CD4-positive, CD25-positive, alpha-beta regulatory T cell (primary cell): ENCODE measurements at regions not wholly inside any gene's neighbourhood (a gene's known extent, or its start where the extent isn't known, plus 50 kb on each side); places are given as distances from the start of the nearest gene placed in this dataset.
"Not testable (repeated sequence)": the region's sequence is repeated elsewhere in the genome, so short reads cannot be mapped to it uniquely, and the experiment has no call there.

Source experiments
- ATAC-seq, 2 donors: fragments of 150-1000 bp; cut with Tn5 transposase; one replicate each; pipeline ENCODE4 v1.10.0; 2021; ENCODE audit warnings: low read depth in 2 of 2, moderate number of reproducible peaks in 2 of 2, moderate library complexity in 1 of 2
- DNase-seq, 3 donors: peaks; one replicate each; pipeline versions ENCODE4 v3.0.0 to v3.0.0-alpha.2; 2012 to 2022; ENCODE audit warnings: mixed read lengths in 1 of 3
- H3K27ac ChIP-seq: one replicate; pipeline ENCODE4 v1.7.0; 2013; ENCODE audit warnings: mild to moderate bottlenecking, low read length; ENCODE audit not compliant: insufficient read depth, poor library complexity, severe bottlenecking
- H3K27me3 ChIP-seq: one replicate; pipeline ENCODE4 v1.7.0; 2013; ENCODE audit warnings: low read length; ENCODE audit not compliant: control insufficient read depth, insufficient read depth
- H3K36me3 ChIP-seq: one replicate; pipeline ENCODE4 v1.7.0; 2013; ENCODE audit warnings: mild to moderate bottlenecking, low read length, moderate library complexity; ENCODE audit not compliant: control insufficient read depth, insufficient read depth
- H3K4me1 ChIP-seq: 2 replicates; pipeline ENCODE4 v1.7.0; 2013; ENCODE audit warnings: mild to moderate bottlenecking, low read length; ENCODE audit not compliant: insufficient read depth, control insufficient read depth, poor library complexity, severe bottlenecking
- H3K4me3 ChIP-seq: one replicate; pipeline ENCODE4 v1.7.0; 2013; ENCODE audit warnings: low read depth, mild to moderate bottlenecking, low read length, moderate library complexity
- H3K9me3 ChIP-seq, 2 experiments: 1 replicate in 1 of 2; 2 replicates in 1 of 2; pipeline ENCODE4 v1.7.0; 2013; ENCODE audit warnings: low read length in 2 of 2, mild to moderate bottlenecking in 1 of 2, moderate library complexity in 1 of 2; ENCODE audit not compliant: control insufficient read depth in 2 of 2
- H3K27ac Mint-ChIP-seq, 3 donors: one replicate each; pipeline ENCODE4 v1.8.0; 2020 to 2022; ENCODE audit warnings: mild to moderate bottlenecking in 3 of 3, mixed read lengths in 3 of 3, moderate library complexity in 2 of 3
- H3K27me3 Mint-ChIP-seq: one replicate; pipeline ENCODE4 v1.8.0; 2022; ENCODE audit warnings: mild to moderate bottlenecking, mixed read lengths
- H3K36me3 Mint-ChIP-seq: one replicate; pipeline ENCODE4 v1.8.0; 2020; ENCODE audit warnings: mixed read lengths
- H3K4me1 Mint-ChIP-seq, 4 donors: one replicate each; pipeline ENCODE4 v1.8.0; 2020 to 2022; ENCODE audit warnings: mixed read lengths in 4 of 4, mild to moderate bottlenecking in 1 of 4
- H3K4me3 Mint-ChIP-seq, 4 donors: one replicate each; pipeline ENCODE4 v1.8.0; 2020 to 2022; ENCODE audit warnings: mild to moderate bottlenecking in 4 of 4, mixed read lengths in 4 of 4, moderate library complexity in 3 of 4
- H3K9me3 Mint-ChIP-seq, 7 donors: one replicate each; pipeline ENCODE4 v1.8.0; 2020 to 2022; ENCODE audit warnings: mixed read lengths in 7 of 7, mild to moderate bottlenecking in 3 of 7, moderate library complexity in 2 of 7

GRCh38 chr14:76293221-76293620, 82.7 kb upstream of the ESRRB start:
- Histone ChIP-seq H3K4me3 (no peak overlapping the region), H3K27ac (no peak overlapping the region), H3K9me3 (no peaks in the 10 kb centered on the region), H3K36me3 (no peaks in the 10 kb centered on the region), H3K4me1 (no peaks in the 10 kb centered on the region), H3K27me3 (peaks cover 2% of the 10 kb centered on the region)
- no peaks in the 10 kb centered on the region for H3K36me3 Mint-ChIP-seq
- ATAC-seq: no peak
- peaks cover 15% of the 10 kb centered on the region for H3K27me3 Mint-ChIP-seq
- H3K27ac Mint-ChIP-seq: no peak overlapping the region
- no peaks in the 10 kb centered on the region for H3K9me3 Mint-ChIP-seq
- H3K4me3 Mint-ChIP-seq: no peak overlapping the region
- H3K4me1 Mint-ChIP-seq: no peaks in the 10 kb centered on the region
- no peak for DNase-seq

- H3K9me3 Mint-ChIP-seq: peaks cover 0 to 3% (median 0%) of the 10 kb centered on the region in 7 donors
- Histone ChIP-seq H3K27ac (no peak overlapping the region), H3K36me3 (no peaks in the 10 kb centered on the region), H3K4me1 (no peaks in the 10 kb centered on the region), H3K9me3 (no peaks in the 10 kb centered on the region), H3K4me3 (no peak overlapping the region), H3K27me3 (peaks cover 2% of the 10 kb centered on the region)
- no peak for DNase-seq
- no peak overlapping the region for H3K4me3 Mint-ChIP-seq
- no peak for ATAC-seq
- peaks cover 19% of the 10 kb centered on the region for H3K27me3 Mint-ChIP-seq
- H3K36me3 Mint-ChIP-seq: no peaks in the 10 kb centered on the region
- H3K4me1 Mint-ChIP-seq: no peaks in the 10 kb centered on the region
- H3K27ac Mint-ChIP-seq: no peak overlapping the region
Observed at GRCh38 chr14:76293923-76294322, 82.0 kb upstream of the ESRRB start.

DNA sequence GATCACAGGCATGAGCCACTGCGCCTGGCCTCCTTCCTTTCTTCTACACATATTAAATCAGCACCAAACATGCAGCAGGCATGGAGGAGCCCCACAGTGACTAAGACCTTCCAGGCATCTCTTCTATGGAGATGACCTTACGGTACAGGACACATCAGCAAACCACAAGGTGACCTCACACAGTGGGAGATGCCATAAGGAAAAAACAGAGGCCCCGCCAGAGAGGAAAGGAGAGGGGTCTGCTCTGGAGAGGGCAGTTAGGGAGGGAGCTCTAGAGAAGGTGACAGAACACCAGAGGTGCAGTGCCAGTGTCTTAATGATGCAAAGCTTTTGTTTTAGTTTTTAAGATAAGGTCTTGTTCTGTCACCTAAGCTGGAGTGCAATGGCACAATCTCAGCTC, 81.1 kb upstream of the ESRRB start:
- Mint-ChIP-seq H3K4me3 (no peak overlapping the region), H3K27ac (no peak overlapping the region), H3K4me1 (no peaks in the 10 kb centered on the region), H3K9me3 (peaks cover 0 to 5% (median 0%) of the 10 kb centered on the region in 7 donors), H3K36me3 (no peaks in the 10 kb centered on the region), H3K27me3 (peaks cover 19% of the 10 kb centered on the region)
- no peak overlapping the region for H3K4me3 ChIP-seq
- no peak overlapping the region for H3K27ac ChIP-seq
- H3K9me3 ChIP-seq: no peaks in the 10 kb centered on the region
- ATAC-seq (no peak), DNase-seq (no peak)
- no peaks in the 10 kb centered on the region for H3K4me1 ChIP-seq
- no peaks in the 10 kb centered on the region for H3K36me3 ChIP-seq
- H3K27me3 ChIP-seq: peaks cover 2% of the 10 kb centered on the region

- Histone ChIP-seq H3K4me3 (no peak overlapping the region), H3K36me3 (no peaks in the 10 kb centered on the region), H3K27ac (no peak overlapping the region), H3K9me3 (no peaks in the 10 kb centered on the region), H3K27me3 (no peaks in the 10 kb centered on the region), H3K4me1 (no peaks in the 10 kb centered on the region)
- H3K4me1 Mint-ChIP-seq: no peaks in the 10 kb centered on the region
- no peak overlapping the region for H3K4me3 Mint-ChIP-seq
- no peak for DNase-seq
- no peak for ATAC-seq
- peaks cover 26% of the 10 kb centered on the region for H3K27me3 Mint-ChIP-seq
- no peaks in the 10 kb centered on the region for H3K36me3 Mint-ChIP-seq
- peaks cover 0 to 5% (median 0%) of the 10 kb centered on the region in 7 donors for H3K9me3 Mint-ChIP-seq
- no peak overlapping the region for H3K27ac Mint-ChIP-seq
Observed at GRCh38 chr14:76298896-76299295, 77.0 kb upstream of the ESRRB start.

- H3K36me3 Mint-ChIP-seq, DNase-seq, H3K27ac Mint-ChIP-seq, H3K4me1 Mint-ChIP-seq, H3K27me3 ChIP-seq, H3K9me3 Mint-ChIP-seq, ATAC-seq, H3K27ac ChIP-seq, H3K4me3 ChIP-seq, H3K4me3 Mint-ChIP-seq, H3K9me3 ChIP-seq, H3K4me1 ChIP-seq, H3K36me3 ChIP-seq: not testable (repeated sequence)
- peaks cover 21% of the 10 kb centered on the region for H3K27me3 Mint-ChIP-seq
Observed at GRCh38 chr14:76303188-76303587, 72.7 kb upstream of the ESRRB start.

DNA sequence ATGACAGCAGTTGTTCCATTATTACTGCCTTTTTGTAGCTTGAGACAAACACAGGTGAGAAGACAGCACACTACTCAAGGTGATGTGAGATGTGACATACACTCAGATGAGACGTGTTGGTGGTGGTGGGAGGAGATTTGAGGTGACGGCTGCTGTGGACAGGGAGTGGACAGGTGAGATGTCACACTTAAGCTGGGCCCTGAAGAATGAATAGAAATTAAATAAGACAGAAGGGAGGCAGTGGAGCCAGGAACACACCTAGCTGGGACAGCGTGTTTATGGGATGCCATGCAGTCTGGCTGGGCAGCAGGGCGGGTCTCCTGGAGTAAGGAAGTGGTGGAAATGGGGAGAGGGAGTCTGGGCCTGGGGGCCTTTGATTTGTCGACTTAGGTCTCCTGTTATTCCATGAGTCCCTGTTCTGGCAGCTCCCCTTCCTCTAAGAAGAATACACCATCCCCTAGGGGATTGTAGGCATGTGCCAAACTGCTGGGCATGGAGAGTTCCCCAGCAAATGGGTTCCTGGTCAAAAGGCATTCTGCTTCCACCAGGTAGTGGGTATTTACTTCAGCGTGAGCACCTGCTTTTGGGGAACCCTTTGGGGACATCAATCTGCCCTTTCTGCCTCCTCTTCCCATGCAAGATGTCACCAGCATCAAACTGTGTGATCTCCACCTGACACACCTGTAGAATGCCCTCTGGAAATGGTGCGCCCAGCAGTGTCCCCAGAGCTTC, 71.2 kb upstream of the ESRRB start:
- H3K4me3 Mint-ChIP-seq: no peak overlapping the region
- peaks cover 24% of the 10 kb centered on the region for H3K27me3 Mint-ChIP-seq
- no peaks in the 10 kb centered on the region for H3K27me3 ChIP-seq
- H3K9me3 ChIP-seq: no peaks in the 10 kb centered on the region
- ATAC-seq (no peak), DNase-seq (no peak)
- H3K4me1 ChIP-seq: no peaks in the 10 kb centered on the region
- H3K4me1 Mint-ChIP-seq: no peaks in the 10 kb centered on the region
- H3K9me3 Mint-ChIP-seq: no peaks in the 10 kb centered on the region
- H3K27ac ChIP-seq: no peak overlapping the region
- H3K4me3 ChIP-seq: no peak overlapping the region
- H3K27ac Mint-ChIP-seq: no peak overlapping the region
- no peaks in the 10 kb centered on the region for H3K36me3 ChIP-seq
- H3K36me3 Mint-ChIP-seq: no peaks in the 10 kb centered on the region

GRCh38 chr14:76305268-76305826, 70.6 kb upstream of the ESRRB start:
- H3K4me3 ChIP-seq: no peak overlapping the region
- Mint-ChIP-seq H3K4me1 (no peaks in the 10 kb centered on the region), H3K4me3 (no peak overlapping the region), H3K36me3 (no peaks in the 10 kb centered on the region), H3K9me3 (no peaks in the 10 kb centered on the region), H3K27me3 (peaks cover 29% of the 10 kb centered on the region), H3K27ac (no peak overlapping the region)
- H3K27ac ChIP-seq: no peak overlapping the region
- H3K9me3 ChIP-seq: no peaks in the 10 kb centered on the region
- no peak for DNase-seq
- ATAC-seq: no peak
- no peaks in the 10 kb centered on the region for H3K36me3 ChIP-seq
- H3K4me1 ChIP-seq: no peaks in the 10 kb centered on the region
- H3K27me3 ChIP-seq: peaks cover 2% of the 10 kb centered on the region

DNA sequence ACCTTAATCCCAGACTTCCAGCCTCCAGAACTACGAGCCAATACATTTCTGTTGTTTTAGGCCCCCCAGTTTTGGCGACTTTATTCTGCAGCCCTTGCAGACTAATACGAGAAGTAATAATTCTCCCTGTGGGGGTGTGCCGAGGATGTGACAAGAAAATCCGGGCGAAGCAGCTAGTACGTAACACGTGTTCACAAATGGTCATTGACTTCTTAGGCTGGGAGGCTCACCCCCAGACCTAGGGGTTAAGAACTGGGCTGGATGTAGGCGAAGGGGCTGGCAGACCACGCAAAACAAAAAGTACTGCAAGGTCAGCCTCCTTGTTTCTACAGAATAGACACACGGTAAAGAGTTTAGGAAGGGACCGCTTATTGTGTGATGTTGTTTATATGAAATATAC, 69.8 kb upstream of the ESRRB start:
- no peaks in the 10 kb centered on the region for H3K9me3 Mint-ChIP-seq
- Histone ChIP-seq H3K4me3 (no peak overlapping the region), H3K27me3 (peaks cover 5% of the 10 kb centered on the region), H3K9me3 (no peaks in the 10 kb centered on the region), H3K36me3 (no peaks in the 10 kb centered on the region), H3K4me1 (no peaks in the 10 kb centered on the region), H3K27ac (no peak overlapping the region)
- H3K36me3 Mint-ChIP-seq: no peaks in the 10 kb centered on the region
- H3K4me3 Mint-ChIP-seq: no peak overlapping the region
- peaks cover 0 to 5% (median 2%) of the 10 kb centered on the region in 4 donors for H3K4me1 Mint-ChIP-seq
- ATAC-seq (no peak), DNase-seq (no peak)
- H3K27me3 Mint-ChIP-seq: peaks cover 33% of the 10 kb centered on the region
- no peak overlapping the region for H3K27ac Mint-ChIP-seq
